Fibroblast of villous mesenchyme (primary cell): ENCODE measurements at regions not wholly inside any gene's neighbourhood (a gene's known extent, or its start where the extent isn't known, plus 50 kb on each side); places are given as distances from the start of the nearest gene placed in this dataset.
"Not testable (repeated sequence)": the region's sequence is repeated elsewhere in the genome, so short reads cannot be mapped to it uniquely, and the experiment has no call there.

ENCODE experiments used
- DNase-seq: peaks from one replicate; pipeline ENCODE4 v3.0.0-alpha.2; 2010; ENCODE audit warnings: low read depth
- H3K4me3 ChIP-seq: 2 replicates; pipeline ENCODE4 v1.5.1; 2011; ENCODE audit warnings: low read depth, mild to moderate bottlenecking, low read length
- TF ChIP-seq, protein P1 (sequence below): IDR thresholded peaks from 2 replicates; pipeline ENCODE4 v1.5.1; 2012; ENCODE audit warnings: low read depth, mild to moderate bottlenecking, low read length; ENCODE audit not compliant: insufficient read depth

DNA sequence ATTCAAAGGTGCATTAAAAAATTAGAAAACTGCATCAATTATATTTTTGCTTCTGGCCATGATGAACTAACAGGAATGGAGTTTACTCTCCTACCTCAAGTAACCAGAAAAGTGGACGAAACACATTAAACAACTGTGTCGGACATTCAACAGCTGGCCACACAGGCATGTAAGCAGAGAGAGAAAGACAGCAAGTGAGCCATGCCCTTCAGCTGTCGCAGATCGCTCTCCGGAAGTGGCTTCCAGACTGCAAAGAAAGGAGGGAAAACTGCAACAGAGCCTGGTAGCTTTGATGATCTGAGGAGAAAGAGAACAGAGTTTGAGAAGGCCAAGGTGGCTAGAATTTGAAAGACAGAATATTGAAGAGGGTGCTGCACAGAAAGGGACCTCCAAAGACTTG is 557.2 kb downstream of the MATN1 start:
- TF ChIP-seq, protein P1, sequence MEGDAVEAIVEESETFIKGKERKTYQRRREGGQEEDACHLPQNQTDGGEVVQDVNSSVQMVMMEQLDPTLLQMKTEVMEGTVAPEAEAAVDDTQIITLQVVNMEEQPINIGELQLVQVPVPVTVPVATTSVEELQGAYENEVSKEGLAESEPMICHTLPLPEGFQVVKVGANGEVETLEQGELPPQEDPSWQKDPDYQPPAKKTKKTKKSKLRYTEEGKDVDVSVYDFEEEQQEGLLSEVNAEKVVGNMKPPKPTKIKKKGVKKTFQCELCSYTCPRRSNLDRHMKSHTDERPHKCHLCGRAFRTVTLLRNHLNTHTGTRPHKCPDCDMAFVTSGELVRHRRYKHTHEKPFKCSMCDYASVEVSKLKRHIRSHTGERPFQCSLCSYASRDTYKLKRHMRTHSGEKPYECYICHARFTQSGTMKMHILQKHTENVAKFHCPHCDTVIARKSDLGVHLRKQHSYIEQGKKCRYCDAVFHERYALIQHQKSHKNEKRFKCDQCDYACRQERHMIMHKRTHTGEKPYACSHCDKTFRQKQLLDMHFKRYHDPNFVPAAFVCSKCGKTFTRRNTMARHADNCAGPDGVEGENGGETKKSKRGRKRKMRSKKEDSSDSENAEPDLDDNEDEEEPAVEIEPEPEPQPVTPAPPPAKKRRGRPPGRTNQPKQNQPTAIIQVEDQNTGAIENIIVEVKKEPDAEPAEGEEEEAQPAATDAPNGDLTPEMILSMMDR = no peak
- no peak for DNase-seq

DNA sequence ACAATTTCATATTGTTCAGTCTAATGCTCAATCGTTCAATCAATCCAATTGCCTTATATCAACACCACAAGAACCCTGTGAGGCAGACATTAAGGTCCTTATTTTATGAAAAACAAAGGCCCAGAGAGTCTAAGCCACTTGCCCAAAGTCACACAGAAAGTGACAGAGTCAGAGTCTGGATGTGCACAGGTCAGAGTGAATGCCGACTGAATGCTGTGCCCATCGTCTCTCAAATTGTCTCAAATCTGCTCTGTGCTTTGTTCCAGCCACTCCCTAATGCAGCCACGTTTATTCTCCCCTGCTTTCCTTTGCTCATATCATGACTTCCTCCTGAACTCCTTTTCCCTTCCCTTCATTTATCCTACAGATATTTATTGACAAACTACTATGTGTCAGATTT is 558.3 kb downstream of the MATN1 start:
- DNase-seq = no peak
- TF ChIP-seq, protein P1 = no peak
- no peak overlapping the region for H3K4me3 ChIP-seq

More for the DNA sequence above, 557.2 kb downstream of the MATN1 start:
- no peak overlapping the region for H3K4me3 ChIP-seq

DNA sequence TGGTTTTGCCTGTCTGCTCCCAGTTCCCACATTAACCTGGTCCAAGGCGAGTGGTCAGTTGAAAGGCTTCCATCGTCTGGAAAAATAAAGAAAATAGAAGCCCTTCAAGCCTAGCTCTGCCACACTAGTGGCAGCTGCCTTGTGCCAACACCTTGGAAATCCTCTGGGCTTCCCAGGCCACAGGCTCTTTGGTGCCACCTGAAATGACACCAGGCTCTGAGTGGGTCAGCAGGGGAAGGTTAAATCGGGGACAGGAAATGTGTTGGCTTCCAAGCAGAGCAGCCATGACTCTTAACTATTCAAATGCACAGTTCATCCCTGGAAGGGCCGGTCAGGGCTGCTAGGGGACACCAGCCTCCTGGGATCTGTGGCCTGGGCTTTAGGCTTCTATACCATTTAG is 558.7 kb downstream of the MATN1 start:
- TF ChIP-seq, protein P1 = no peak
- no peak for DNase-seq
- H3K4me3 ChIP-seq = no peak overlapping the region

DNA sequence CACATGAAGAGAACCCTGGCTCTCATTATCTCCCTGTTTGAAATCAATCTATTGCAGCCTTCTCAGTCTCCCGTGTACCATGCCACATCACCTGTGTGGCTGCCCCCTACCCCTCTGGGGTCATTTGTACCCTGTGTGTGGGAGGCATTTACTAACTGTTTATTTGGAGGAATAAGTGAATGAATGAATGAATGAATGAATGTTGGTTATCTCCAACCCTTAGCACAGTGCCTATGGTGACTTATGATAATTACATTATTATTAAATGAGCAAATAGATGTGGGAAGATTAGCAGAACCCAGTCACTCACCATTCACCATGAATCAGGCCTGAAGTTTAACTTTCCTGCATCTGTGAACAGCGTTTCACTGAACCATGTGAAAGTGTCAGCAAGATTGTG is 560.8 kb downstream of the MATN1 start:
- no peak for DNase-seq
- H3K4me3 ChIP-seq = no peak overlapping the region
- TF ChIP-seq, protein P1 = no peak

DNA sequence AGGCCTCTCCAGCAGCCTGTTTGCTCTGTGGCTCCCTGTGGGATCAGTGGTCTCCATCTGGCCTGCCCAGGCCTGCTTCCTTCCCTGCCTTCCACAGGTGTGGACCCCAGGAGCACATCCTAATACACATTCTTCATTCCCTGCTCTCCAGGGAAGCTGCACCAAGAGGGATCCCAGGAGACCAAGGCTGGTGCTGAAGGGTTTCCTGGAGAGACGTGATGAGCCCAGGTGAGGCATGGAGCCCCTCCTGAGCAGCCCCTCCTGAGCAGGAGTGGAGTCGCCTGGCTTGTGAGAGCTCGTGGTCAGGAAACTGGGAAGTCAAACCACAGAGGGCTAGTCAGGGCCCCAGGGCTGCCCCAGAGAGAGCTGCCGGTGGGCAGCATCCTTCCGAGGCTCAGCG is 561.4 kb downstream of the MATN1 start:
- no peak overlapping the region for H3K4me3 ChIP-seq
- DNase-seq = no peak
- TF ChIP-seq, protein P1 = no peak

DNA sequence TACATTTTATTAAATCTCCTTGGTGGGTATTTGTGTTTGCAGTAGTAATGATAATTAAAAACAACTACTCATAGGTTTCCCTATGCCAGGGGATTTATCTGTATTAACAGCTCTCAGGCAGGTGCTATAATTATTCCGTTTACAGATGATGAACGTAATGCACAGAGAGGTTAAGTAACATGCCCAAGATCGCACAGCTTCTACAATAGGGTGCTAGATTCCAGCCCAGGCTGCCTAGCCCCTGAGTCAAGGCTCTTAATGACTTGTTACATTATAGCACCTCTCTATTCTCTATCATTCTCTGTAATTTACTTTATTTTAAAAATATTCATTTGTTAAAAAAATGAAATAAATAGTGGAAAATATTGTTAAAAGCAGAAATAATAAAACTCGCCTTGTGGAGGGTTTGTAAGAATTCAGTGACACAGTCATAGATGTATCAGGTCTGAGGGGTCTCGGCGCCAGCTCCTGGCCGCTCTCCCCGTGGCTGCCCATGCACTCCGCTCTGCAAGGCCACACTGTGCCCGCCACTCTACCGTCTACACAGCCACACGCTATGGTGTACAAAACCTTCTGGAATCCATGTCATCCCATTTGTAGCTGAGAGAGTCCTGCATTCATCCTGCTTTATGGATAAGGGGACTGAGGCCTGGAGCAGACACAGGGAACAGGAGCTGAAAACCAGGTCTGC is 562.2 kb downstream of the MATN1 start:
- DNase-seq = no peak
- TF ChIP-seq, protein P1 = no peak
- no peak overlapping the region for H3K4me3 ChIP-seq

DNA sequence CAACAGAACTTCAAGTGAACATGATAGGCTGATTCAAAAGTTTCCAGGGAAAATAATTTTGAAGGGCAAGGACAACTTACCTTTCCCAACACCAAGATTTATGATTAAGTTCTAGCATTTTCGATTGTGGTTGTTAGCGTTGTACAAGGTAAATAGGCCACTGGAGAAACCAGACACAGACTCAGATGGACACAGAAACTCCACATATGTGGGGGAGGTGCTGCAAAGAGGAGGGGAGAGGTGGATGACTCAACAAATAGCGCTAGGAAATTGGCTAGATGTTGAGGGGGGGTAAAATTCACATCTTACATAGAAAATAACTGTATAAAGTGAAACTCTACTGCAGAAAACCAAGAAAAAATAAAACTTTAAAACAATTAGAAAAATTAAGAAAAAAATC is 564.4 kb downstream of the MATN1 start:
- no peak for DNase-seq
- TF ChIP-seq, protein P1 = no peak
- H3K4me3 ChIP-seq = no peak overlapping the region

DNA sequence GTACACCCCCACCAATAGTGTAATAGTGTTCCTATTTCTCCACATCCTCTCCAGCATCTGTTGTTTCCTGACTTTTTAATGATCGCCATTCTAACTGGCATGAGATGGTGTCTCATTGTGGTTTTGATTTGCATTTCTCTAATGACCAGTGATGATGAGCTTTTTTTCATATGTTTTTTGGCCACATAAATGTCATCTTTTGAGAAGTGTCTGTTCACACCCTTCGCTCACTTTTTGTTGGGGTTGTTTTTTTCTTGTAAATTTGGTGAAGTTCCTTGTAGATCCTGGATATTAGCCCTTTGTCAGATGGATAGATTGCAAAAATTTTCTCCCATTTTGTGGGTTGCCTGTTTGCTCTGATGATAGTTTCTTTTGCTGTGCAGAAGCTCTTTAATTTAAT is 567.7 kb downstream of the MATN1 start:
- not testable (repeated sequence) for H3K4me3 ChIP-seq, DNase-seq

DNA sequence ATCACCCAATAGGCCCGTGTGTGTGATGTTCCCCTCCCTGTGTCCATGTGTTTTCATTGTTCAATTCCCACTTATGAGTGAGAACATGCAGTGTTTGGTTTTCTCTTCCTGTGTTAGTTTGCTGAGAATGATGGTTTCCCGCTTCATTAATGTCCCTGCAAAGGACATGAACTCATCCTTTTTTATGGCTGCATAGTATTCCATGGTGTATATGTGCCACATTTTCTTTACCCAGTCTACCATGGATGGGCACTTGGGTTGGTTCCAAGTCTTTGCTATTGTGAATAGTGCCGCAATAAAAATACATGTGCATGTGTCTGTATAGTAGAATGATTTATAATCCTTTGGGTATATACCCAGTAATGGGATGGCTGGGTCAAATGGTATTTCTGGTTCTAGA is 568.1 kb downstream of the MATN1 start:
- H3K4me3 ChIP-seq, DNase-seq: not testable (repeated sequence)
